ENCODE measurements at regions not wholly inside any gene's neighbourhood (a gene's known extent, or its start where the extent isn't known, plus 50 kb on each side); places are given as distances from the start of the nearest gene placed in this dataset.
"Not testable (repeated sequence)": the region's sequence is repeated elsewhere in the genome, so short reads cannot be mapped to it uniquely, and the experiment has no call there.

DNA sequence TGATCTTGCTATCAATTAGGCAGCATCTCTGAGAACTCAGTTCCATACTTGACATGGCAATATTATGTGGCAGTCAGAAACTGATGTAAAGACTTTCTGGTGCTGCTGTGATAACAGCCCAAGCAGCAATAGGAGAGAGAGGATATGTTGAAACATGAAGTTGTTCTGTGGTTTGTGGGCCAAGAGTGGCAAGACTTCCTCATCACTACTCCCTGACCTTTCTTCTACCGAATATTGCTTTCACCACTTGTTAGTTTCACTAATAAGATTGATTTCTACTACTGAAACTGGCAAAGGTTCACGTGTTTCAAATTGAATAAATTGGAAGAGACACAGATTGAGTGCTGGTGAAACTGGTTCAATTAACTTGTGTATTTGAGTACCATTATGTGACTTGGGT is 852.6 kb upstream of the RAG2 start:
- POLR2A ChIA-PET, result no interaction called here
- TF ChIP-seq SUZ12 (IDR thresholded peaks at IDR 0.05) (no peak), ARNT (IDR thresholded peaks at IDR 0.05) (no peak), ELF4 (IDR thresholded peaks at IDR 0.05) (no peak), NFRKB (IDR thresholded peaks at IDR 0.05) (no peak), LEF1 (IDR thresholded peaks at IDR 0.05; ENCODE audit: borderline replicate concordance) (no peak), ZNF384 (IDR thresholded peaks at IDR 0.05) (no peak), FOXA1 (IDR thresholded peaks at IDR 0.05) (no peak), SP1 (IDR thresholded peaks at IDR 0.05) (no peak), FOXK2 (IDR thresholded peaks at IDR 0.05) (no peak), CTBP1 (IDR thresholded peaks at IDR 0.05; ENCODE audit: borderline replicate concordance) (no peak), TARDBP (IDR thresholded peaks at IDR 0.05) (no peak), HDGF (IDR thresholded peaks at IDR 0.05; ENCODE audit: borderline replicate concordance) (no peak), L3MBTL2 (conservative IDR thresholded peaks at IDR 0.05) (no peak), BHLHE40 (IDR thresholded peaks at IDR 0.05; ENCODE audit: borderline replicate concordance) (no peak), FOXM1 (IDR thresholded peaks at IDR 0.05; ENCODE audit: borderline replicate concordance) (no peak)
- TF ChIP-seq, protein P1, sequence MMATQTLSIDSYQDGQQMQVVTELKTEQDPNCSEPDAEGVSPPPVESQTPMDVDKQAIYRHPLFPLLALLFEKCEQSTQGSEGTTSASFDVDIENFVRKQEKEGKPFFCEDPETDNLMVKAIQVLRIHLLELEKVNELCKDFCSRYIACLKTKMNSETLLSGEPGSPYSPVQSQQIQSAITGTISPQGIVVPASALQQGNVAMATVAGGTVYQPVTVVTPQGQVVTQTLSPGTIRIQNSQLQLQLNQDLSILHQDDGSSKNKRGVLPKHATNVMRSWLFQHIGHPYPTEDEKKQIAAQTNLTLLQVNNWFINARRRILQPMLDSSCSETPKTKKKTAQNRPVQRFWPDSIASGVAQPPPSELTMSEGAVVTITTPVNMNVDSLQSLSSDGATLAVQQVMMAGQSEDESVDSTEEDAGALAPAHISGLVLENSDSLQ (IDR thresholded peaks at IDR 0.05), result no peak
- DNase-seq (ENCODE audit: extremely low spot score), result no peak
- CTCF ChIA-PET, result no interaction called here

GRCh38 chr11:37449146-37449545 is 851.1 kb upstream of the RAG2 start:
- POLR2A ChIA-PET, result no interaction called here
- DNase-seq (ENCODE audit: extremely low spot score), result no peak
- TF ChIP-seq SP1 (IDR thresholded peaks at IDR 0.05) (no peak), FOXM1 (IDR thresholded peaks at IDR 0.05; ENCODE audit: borderline replicate concordance) (no peak), L3MBTL2 (conservative IDR thresholded peaks at IDR 0.05) (no peak), BHLHE40 (IDR thresholded peaks at IDR 0.05; ENCODE audit: borderline replicate concordance) (no peak), CTBP1 (IDR thresholded peaks at IDR 0.05; ENCODE audit: borderline replicate concordance) (no peak), ZNF384 (IDR thresholded peaks at IDR 0.05) (no peak), ELF4 (IDR thresholded peaks at IDR 0.05) (no peak), NFRKB (IDR thresholded peaks at IDR 0.05) (no peak), LEF1 (IDR thresholded peaks at IDR 0.05; ENCODE audit: borderline replicate concordance) (no peak), HDGF (IDR thresholded peaks at IDR 0.05; ENCODE audit: borderline replicate concordance) (no peak), FOXA1 (IDR thresholded peaks at IDR 0.05) (no peak), FOXK2 (IDR thresholded peaks at IDR 0.05) (no peak), ARNT (IDR thresholded peaks at IDR 0.05) (no peak), TARDBP (IDR thresholded peaks at IDR 0.05) (no peak), SUZ12 (IDR thresholded peaks at IDR 0.05) (no peak)
- TF ChIP-seq, protein P1 (IDR thresholded peaks at IDR 0.05), result no peak
- CTCF ChIA-PET, result no interaction called here

DNA sequence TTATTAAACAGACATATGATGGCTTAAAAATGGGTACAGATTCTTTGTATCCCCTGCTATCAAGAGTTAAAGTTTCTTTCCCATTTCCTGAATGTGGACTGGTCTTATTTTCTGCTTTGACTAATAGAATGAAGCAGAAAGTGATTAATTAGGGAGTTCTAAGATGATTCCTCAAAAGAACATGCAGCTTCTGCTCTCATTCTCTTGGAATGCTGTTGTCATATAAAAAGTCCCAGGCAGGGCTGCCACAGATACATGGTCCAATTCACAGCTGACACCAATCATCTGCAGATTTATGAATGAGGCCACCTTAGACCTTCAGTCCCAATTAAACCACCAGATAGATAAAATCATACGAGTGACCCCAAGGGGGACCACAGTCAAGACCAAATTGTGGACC is 844.5 kb upstream of the RAG2 start:
- TF ChIP-seq FOXM1 (IDR thresholded peaks at IDR 0.05; ENCODE audit: borderline replicate concordance) (no peak), ELF4 (IDR thresholded peaks at IDR 0.05) (no peak), ZNF384 (IDR thresholded peaks at IDR 0.05) (no peak), NFRKB (IDR thresholded peaks at IDR 0.05) (no peak), ARNT (IDR thresholded peaks at IDR 0.05) (no peak), FOXK2 (IDR thresholded peaks at IDR 0.05) (no peak), HDGF (IDR thresholded peaks at IDR 0.05; ENCODE audit: borderline replicate concordance) (no peak), SUZ12 (IDR thresholded peaks at IDR 0.05) (no peak), SP1 (IDR thresholded peaks at IDR 0.05) (no peak), LEF1 (IDR thresholded peaks at IDR 0.05; ENCODE audit: borderline replicate concordance) (no peak), FOXA1 (IDR thresholded peaks at IDR 0.05) (no peak), CTBP1 (IDR thresholded peaks at IDR 0.05; ENCODE audit: borderline replicate concordance) (no peak), TARDBP (IDR thresholded peaks at IDR 0.05) (no peak), BHLHE40 (IDR thresholded peaks at IDR 0.05; ENCODE audit: borderline replicate concordance) (no peak), L3MBTL2 (conservative IDR thresholded peaks at IDR 0.05) (no peak)
- TF ChIP-seq, protein P1 (IDR thresholded peaks at IDR 0.05), result no peak
- CTCF ChIA-PET, result no interaction called here

GRCh38 chr11:37431633-37432230 is 833.7 kb upstream of the RAG2 start:
- DNase-seq (ENCODE audit: extremely low spot score); POLR2A ChIA-PET; CTCF ChIA-PET: not testable (repeated sequence)

More for the DNA sequence above, 844.5 kb upstream of the RAG2 start:
- POLR2A ChIA-PET, result no interaction called here
- DNase-seq (ENCODE audit: extremely low spot score), result no peak

DNA sequence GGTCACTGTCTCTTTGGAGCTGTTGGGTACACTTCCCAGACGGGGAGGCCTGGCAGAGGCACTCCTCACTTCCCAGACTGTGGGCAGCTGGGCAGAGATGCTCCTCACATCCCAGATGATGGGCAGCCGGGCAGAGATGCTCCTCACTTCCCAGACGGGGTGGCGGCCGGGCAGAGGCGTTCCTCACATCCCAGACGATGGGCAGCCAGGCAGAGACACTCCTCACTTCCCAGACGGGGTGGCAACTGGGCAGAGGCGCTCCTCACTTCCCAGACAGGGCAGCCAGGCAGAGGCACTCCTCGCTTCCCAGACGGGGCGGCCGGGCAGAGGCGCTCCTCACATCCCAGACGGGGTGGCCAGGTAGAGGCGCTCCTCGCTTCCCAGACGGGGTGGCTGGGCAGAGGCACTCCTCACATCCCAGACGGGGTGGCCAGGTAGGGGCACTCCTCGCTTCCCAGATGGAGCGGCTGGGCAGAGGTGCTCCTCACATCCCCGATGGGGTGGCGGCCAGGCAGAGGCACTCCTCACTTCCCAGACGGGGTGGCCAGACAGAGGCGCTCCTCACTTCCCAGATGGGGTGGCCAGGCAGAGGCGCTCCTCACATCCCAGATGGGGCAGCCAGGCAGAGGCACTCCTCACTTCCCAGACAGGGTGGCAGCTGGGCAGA is 833.1 kb upstream of the RAG2 start:
- CTCF ChIA-PET, result not testable (repeated sequence)

GRCh38 chr11:37422511-37422910 is 824.5 kb upstream of the RAG2 start:
- ChIA-PET CTCF (no interaction called here), POLR2A (no interaction called here)
- TF ChIP-seq FOXK2 (IDR thresholded peaks at IDR 0.05) (no peak), TARDBP (IDR thresholded peaks at IDR 0.05) (no peak), CTBP1 (IDR thresholded peaks at IDR 0.05; ENCODE audit: borderline replicate concordance) (no peak), SP1 (IDR thresholded peaks at IDR 0.05) (no peak), SUZ12 (IDR thresholded peaks at IDR 0.05) (no peak), LEF1 (IDR thresholded peaks at IDR 0.05; ENCODE audit: borderline replicate concordance) (no peak), FOXM1 (IDR thresholded peaks at IDR 0.05; ENCODE audit: borderline replicate concordance) (no peak), ARNT (IDR thresholded peaks at IDR 0.05) (no peak), BHLHE40 (IDR thresholded peaks at IDR 0.05; ENCODE audit: borderline replicate concordance) (no peak), HDGF (IDR thresholded peaks at IDR 0.05; ENCODE audit: borderline replicate concordance) (no peak), NFRKB (IDR thresholded peaks at IDR 0.05) (no peak), ZNF384 (IDR thresholded peaks at IDR 0.05) (no peak), L3MBTL2 (conservative IDR thresholded peaks at IDR 0.05) (no peak)
- TF ChIP-seq, protein P1 (IDR thresholded peaks at IDR 0.05), result no peak
- no peak for DNase-seq (ENCODE audit: extremely low spot score)

More for the DNA sequence above, 833.1 kb upstream of the RAG2 start:
- POLR2A ChIA-PET; DNase-seq (ENCODE audit: extremely low spot score): not testable (repeated sequence)
